ENCODE measurements at regions not wholly inside any gene's neighbourhood (a gene's known extent, or its start where the extent isn't known, plus 50 kb on each side); places are given as distances from the start of the nearest gene placed in this dataset.

DNA sequence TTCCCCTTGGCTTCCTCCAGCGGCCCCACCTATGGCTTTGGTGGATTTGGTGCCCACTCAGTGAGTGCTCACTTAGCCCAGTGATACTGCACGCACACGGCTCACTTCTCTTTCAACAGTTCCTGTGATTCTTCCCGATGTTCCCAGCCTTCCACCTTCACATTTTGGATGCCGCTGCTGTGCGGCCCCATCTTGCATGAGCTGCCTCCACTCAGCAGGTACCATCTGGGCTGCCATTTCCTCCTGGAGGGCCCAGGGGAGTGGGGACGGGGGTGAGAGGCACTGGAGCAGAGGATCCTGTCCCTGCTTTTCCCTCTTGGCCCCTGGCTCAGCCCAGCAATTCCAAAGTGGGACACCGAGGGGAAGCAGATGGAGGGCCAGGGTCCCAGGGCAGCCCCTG, 323.3 kb upstream of the ZNF32 start:
- TF ChIP-seq EP300 (IDR thresholded peaks at IDR 0.05) (no peak), POLR2A (IDR thresholded peaks at IDR 0.05) (no peak)
- TF ChIP-seq, protein P1, sequence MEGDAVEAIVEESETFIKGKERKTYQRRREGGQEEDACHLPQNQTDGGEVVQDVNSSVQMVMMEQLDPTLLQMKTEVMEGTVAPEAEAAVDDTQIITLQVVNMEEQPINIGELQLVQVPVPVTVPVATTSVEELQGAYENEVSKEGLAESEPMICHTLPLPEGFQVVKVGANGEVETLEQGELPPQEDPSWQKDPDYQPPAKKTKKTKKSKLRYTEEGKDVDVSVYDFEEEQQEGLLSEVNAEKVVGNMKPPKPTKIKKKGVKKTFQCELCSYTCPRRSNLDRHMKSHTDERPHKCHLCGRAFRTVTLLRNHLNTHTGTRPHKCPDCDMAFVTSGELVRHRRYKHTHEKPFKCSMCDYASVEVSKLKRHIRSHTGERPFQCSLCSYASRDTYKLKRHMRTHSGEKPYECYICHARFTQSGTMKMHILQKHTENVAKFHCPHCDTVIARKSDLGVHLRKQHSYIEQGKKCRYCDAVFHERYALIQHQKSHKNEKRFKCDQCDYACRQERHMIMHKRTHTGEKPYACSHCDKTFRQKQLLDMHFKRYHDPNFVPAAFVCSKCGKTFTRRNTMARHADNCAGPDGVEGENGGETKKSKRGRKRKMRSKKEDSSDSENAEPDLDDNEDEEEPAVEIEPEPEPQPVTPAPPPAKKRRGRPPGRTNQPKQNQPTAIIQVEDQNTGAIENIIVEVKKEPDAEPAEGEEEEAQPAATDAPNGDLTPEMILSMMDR (IDR thresholded peaks at IDR 0.05): no peak
- no peaks in the 10 kb centered on the region for H3K27me3 ChIP-seq
- no peak for DNase-seq (ENCODE audit: low spot score in 2 of 2)
- 96 to 97% methylated on average over 8 of the region's 8 CpGs for WGBS, 2 donors
- H3K4me3 ChIP-seq: no peak overlapping the region
- H3K9me3 ChIP-seq: no peaks in the 10 kb centered on the region
- no peak overlapping the region for H3K27ac ChIP-seq
- no peaks in the 10 kb centered on the region for H3K36me3 ChIP-seq
- no peaks in the 10 kb centered on the region for H3K4me1 ChIP-seq

DNA sequence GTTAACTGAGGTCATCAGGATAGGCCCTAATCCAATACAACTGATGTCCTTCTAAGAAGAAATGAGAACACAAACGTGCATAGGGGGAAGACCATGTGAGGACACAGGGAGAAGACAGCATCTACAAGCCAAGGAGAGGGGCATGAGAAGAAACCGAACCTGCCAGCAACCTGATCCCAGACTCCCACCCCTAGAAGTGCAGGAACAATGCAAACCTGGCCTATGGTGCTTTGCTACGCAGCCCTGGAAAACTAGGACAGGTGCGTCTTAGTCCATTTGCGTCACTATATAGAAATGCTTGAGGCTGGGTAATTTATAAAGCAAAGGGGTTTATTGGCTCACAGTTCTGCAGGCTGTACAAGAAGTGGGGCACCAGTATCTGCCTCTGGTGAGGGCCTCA, 322.6 kb upstream of the ZNF32 start:
- Histone ChIP-seq H3K36me3 (no peaks in the 10 kb centered on the region), H3K27ac (no peak overlapping the region), H3K9me3 (no peaks in the 10 kb centered on the region), H3K27me3 (no peaks in the 10 kb centered on the region), H3K4me1 (peaks cover 0 to 1% (median 0%) of the 10 kb centered on the region in 4 donors), H3K4me3 (no peak overlapping the region)
- no peak for DNase-seq (ENCODE audit: low spot score in 2 of 2)
- WGBS, 2 donors: 92 to 95% methylated on average over 5 of the region's 5 CpGs
- TF ChIP-seq EP300 (IDR thresholded peaks at IDR 0.05) (no peak), POLR2A (IDR thresholded peaks at IDR 0.05) (no peak)
- TF ChIP-seq, protein P1 (IDR thresholded peaks at IDR 0.05): no peak

DNA sequence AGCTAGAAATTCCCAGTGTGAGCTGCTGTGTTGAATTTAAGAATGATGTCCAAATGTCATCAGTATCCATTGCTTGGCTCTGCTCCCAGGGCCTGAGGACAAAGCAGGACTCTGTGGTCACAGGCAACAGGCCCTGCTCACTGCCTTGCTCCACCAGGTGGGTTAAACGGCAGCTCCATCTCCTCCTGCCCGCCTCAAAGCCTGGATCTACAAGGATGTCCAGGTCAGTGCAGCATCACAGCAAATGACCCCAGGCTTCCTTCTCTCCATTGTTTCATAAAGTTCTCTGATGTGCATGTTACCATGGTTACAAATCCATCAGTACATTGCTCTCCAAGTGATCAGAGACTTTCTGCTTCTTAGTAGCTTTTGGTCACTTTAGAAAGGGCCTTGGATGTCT, 322.0 kb upstream of the ZNF32 start:
- TF ChIP-seq, protein P1 (IDR thresholded peaks at IDR 0.05): no peak
- TF ChIP-seq EP300 (IDR thresholded peaks at IDR 0.05) (no peak), POLR2A (IDR thresholded peaks at IDR 0.05) (no peak)
- 66 to 73% methylated on average over 2 of the region's 2 CpGs for WGBS, 2 donors
- Histone ChIP-seq H3K27ac (no peak overlapping the region), H3K4me1 (peaks cover 0 to 7% (median 1%) of the 10 kb centered on the region in 4 donors), H3K4me3 (no peak overlapping the region), H3K36me3 (no peaks in the 10 kb centered on the region), H3K27me3 (no peaks in the 10 kb centered on the region), H3K9me3 (no peaks in the 10 kb centered on the region)
- no peak for DNase-seq (ENCODE audit: low spot score in 2 of 2)

DNA sequence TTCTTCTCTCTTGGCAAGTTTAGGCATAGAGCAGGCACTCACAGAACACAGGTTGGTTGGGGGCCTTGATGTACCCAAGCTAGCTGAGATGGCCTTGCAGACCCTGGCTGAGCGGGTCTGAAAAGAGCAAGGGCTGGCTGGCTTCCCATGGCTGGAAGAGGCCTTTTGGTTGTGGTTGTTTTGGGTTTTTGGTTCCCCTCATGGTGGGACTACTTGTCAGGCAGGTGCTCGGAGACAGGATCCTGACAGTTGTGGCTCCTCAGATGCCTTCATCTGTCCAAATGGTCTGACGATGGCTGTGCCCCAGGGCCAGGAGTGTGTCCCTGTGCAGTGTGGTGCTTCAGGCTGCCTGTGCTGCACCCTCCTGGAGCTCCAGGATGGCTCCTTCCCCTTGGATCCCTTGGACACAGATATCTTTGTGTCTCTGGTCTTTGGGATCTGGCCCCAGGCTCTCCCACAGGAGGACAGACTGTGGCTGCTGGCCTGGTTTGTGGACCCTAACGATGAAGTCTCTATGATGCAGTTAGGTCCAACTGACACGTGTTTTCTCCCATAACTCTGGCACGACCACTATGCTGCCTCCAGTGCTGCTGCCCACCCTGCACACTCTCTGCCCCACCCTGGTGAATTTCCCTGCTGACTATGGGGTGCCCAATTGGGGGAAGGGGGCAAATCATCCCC, 321.5 kb upstream of the ZNF32 start:
- TF ChIP-seq, protein P1 (IDR thresholded peaks at IDR 0.05): no peak
- TF ChIP-seq EP300 (IDR thresholded peaks at IDR 0.05): no peak
- no peak for TF ChIP-seq POLR2A (IDR thresholded peaks at IDR 0.05)

DNA sequence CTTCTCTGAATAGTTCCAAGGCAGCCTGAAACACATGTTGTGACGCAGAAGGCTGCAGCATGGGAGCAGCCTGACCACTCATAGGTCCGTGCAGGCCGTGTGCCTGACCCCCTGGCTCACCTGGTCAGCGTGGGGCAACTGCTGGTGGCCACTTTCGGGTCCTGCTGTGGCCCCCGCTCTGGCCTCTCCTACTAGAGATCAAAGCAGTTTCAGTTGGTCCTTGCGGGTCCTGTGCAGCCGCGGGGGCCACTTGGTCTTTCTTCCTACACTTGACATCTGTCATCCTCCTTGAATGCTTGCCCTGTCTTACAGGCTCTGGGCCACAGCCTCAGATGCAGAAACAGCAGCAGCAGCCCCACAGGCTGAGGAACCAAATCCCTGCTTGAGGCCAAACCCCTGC, 320.8 kb upstream of the ZNF32 start:
- H3K36me3 ChIP-seq: no peaks in the 10 kb centered on the region
- DNase-seq (ENCODE audit: low spot score in 2 of 2): no peak
- H3K27ac ChIP-seq: no peak overlapping the region
- no peak overlapping the region for H3K4me3 ChIP-seq
- H3K9me3 ChIP-seq: no peaks in the 10 kb centered on the region
- peaks cover 0 to 17% (median 8%) of the 10 kb centered on the region in 4 donors for H3K4me1 ChIP-seq
- no peaks in the 10 kb centered on the region for H3K27me3 ChIP-seq
- TF ChIP-seq EP300 (IDR thresholded peaks at IDR 0.05): no peak
- WGBS, 2 donors: 80 to 85% methylated on average over 7 to 9 of the region's 9 CpGs

More for the DNA sequence above, 321.5 kb upstream of the ZNF32 start:
- no peaks in the 10 kb centered on the region for H3K36me3 ChIP-seq
- H3K9me3 ChIP-seq: no peaks in the 10 kb centered on the region
- DNase-seq (ENCODE audit: low spot score in 2 of 2): no peak
- H3K27ac ChIP-seq: no peak overlapping the region
- WGBS, 2 donors: 81 to 82% methylated on average over 6 of the region's 6 CpGs
- H3K4me1 ChIP-seq: peaks cover 0 to 11% (median 4%) of the 10 kb centered on the region in 4 donors
- no peaks in the 10 kb centered on the region for H3K27me3 ChIP-seq
- H3K4me3 ChIP-seq: no peak overlapping the region

Measured in tibial nerve (tissue), 4 donors.